ENCODE measurements at regions not wholly inside any gene's neighbourhood (a gene's known extent, or its start where the extent isn't known, plus 50 kb on each side); places are given as distances from the start of the nearest gene placed in this dataset.
"Not testable (repeated sequence)": the region's sequence is repeated elsewhere in the genome, so short reads cannot be mapped to it uniquely, and the experiment has no call there.

- peak; percentile 60 for DNase-seq (ENCODE audit: low spot score)
Measured at GRCh38 chr10:28991333-28992270, 297.3 kb upstream of the LYZL1 start.

- DNase-seq (ENCODE audit: low spot score): no peak
Measured at GRCh38 chr10:28993056-28993455, 295.8 kb upstream of the LYZL1 start.

DNA sequence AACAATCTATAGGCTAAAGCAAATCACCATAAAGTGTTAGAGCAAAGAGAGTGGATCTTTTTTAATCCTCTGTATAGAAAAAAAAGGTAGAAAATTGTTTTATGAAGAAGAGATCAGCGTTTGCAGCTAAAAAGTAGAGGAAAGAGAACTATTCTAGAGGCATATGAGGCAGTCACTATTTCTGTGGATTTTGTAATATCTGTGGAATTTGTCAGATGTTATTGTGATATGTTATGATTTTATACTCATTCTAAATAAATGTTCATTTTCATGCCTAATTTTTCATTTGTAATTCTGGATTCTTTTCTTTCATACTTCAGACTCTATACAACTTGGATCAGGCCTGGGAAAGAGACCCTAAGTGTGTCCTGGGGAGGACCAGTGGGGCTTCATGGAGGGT, 295.0 kb upstream of the LYZL1 start:
- DNase-seq (ENCODE audit: low spot score): peak; percentile 29

DNA sequence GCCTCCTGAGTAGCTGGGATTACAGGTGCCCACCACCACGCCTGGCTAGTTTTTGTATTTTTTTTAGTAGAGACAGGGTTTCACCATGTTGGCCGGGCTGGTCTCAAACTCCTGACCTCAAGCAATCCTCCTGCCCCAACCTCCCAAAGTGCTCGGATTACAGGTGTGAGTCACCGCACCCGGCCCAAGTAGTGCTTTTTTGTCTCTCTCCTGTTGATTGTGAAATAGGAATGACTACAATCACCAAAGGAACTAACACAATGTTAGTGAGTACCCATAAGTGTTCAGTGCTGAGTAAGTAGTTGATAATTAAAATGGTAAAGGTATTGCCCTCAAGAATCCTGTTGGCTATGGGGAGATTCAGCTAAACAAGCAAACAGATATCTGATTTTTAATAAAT, 294.1 kb upstream of the LYZL1 start:
- DNase-seq (ENCODE audit: low spot score): not testable (repeated sequence)

- no peak for DNase-seq (ENCODE audit: low spot score)
Measured at GRCh38 chr10:28995497-28995896, 293.4 kb upstream of the LYZL1 start.

DNA sequence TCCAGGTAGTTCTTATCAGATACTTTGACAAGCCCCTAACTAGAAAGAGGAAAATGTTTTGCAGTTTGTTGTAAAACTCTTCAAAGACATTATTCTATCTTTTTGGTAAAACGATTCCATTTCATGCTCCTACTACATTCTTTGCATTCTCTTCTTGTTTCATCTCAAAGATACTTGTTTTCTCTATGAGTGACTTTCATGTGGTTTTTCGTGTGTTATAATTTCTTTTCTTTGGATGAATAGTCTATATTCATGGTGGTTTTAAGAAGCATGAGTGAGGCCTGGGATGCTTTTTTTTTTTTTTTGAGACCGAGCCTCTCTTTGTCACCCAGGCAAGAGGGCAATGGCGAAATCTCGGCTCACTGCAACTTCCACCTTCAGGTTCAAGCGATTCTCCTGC, 292.5 kb upstream of the LYZL1 start:
- no peak for DNase-seq (ENCODE audit: low spot score)

DNA sequence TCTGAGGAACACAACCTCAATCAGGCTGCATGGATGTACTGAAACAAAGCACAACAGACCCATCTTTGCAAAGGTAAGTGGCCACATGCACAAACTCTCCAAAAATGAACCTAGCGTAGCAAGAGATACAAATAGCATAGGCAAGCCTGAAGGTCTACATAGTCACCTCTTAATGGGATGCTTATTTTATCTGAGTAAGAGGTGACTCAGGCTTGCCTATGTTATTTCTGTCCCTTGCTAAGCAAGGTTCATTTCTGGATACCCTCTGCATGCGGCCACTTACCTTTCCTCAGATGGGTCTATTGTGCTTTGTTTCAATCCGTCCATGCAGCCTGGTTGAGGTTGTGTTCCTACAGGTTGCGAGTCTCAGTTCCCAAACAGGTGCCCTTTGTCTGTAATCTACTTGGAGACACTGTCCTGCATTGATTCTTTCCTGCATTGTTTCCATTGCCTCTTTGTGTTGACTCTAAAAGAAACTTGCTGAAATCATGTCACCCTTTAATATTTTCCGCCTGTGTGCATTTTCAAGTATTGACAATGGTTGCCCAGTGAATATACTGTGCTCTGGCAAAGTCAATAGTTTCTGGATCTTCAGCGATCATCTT, 291.8 kb upstream of the LYZL1 start:
- DNase-seq (ENCODE audit: low spot score): no peak

GRCh38 chr10:28997734-28998133, 291.1 kb upstream of the LYZL1 start:
- DNase-seq (ENCODE audit: low spot score): no peak

GRCh38 chr10:29001801-29002200, 287.1 kb upstream of the LYZL1 start:
- DNase-seq (ENCODE audit: low spot score): no peak

- not testable (repeated sequence) for DNase-seq (ENCODE audit: low spot score)
Measured at GRCh38 chr10:29003014-29003413, 285.9 kb upstream of the LYZL1 start.

- DNase-seq (ENCODE audit: low spot score): no peak
Measured at GRCh38 chr10:29005988-29006387, 282.9 kb upstream of the LYZL1 start.

- DNase-seq (ENCODE audit: low spot score): no peak
Measured at GRCh38 chr10:29007370-29007747, 281.5 kb upstream of the LYZL1 start.

DNA sequence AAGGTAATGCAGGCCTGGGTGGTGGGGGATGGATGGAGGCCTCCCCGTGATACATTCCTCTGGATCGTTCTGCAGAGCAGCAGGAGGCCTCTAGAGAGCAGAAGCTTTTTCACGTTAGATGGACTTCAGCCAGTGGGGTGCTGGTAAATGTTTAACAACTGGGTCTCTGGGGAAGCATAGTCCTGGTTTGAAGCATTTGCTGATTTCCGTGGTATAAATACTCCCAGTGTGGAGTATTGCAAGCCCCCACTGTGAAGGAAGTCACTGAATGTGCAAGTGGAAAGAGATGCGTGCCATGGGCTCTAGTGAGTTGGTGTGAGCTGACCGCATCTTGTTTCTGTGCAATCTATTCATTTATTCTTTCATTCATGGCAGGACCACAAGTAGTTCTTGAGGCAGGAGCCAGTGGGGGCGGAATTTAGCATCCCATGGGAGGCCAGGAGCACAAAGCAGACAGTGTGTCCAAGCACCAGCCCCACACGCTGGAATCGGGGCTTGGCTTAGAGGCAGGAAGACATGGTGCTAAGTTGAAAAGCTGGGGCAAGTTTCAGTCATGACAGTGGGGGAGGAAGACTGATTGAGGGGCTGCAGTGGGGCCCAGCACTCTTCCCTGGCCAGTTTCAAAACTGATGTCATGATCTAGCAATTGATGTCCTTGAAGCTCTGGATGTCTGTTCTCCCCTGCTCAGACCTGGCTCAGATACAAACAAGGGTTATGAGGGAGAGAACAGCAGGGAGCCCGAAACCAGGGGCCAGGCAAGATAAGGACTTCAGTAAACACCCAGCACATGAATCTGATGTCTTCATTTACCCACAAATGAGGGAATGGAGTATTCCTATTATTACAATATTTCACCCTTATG, 280.9 kb upstream of the LYZL1 start:
- no peak for DNase-seq (ENCODE audit: low spot score)

GRCh38 chr10:29009464-29009863, 279.4 kb upstream of the LYZL1 start:
- DNase-seq (ENCODE audit: low spot score): no peak

DNA sequence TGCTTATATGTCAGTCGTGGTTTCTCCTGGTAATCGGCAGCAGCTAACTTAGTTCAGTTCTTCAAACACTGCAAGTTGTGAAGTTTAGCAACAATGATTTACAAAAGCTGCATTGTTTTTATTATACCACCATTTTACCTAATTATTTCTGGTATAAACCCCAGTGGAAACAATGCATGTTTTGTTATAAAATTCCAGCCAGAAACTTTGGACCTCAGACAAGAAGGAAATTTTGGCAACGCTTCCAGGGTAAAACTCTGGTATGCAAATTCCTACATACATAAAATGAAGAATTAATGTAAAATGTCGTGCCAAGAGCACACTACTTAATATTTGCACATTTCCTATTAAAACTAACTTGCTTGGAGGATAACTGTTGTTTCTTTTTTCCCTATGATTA, 277.4 kb upstream of the LYZL1 start:
- DNase-seq (ENCODE audit: low spot score): no peak

DNA sequence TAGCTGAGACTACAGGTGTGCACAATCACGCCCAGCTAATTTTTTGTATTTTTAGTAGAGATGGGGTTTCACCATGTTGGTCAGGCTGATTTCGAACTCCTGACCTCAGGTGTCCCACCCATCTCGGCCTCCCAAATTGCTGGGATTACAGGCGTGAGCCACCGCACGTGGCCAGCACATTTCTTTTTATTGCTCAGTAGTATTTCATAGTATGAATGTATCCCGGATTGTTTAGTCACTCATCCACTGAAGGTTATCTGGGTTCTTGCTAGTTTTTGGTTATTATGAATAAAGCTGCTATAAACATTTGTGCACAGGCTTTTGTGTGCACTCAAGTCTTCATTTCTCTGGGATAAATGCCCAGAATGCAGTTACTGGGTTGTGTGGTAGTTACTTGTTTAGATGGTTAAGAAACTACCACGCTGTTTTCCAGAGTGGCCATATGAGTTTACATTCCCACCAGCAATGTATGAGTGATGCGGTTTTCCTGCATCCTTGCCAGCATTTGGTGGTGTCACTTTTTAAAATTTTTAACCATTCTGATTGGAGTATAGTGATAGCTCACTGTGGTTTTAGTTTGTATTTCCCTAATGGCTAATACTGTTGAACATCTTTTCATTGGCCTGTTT, 275.8 kb upstream of the LYZL1 start:
- no peak for DNase-seq (ENCODE audit: low spot score)

GRCh38 chr10:29021591-29021990, 267.3 kb upstream of the LYZL1 start:
- DNase-seq (ENCODE audit: low spot score): no peak

- no peak for DNase-seq (ENCODE audit: low spot score)
Measured at GRCh38 chr10:29022513-29022912, 266.4 kb upstream of the LYZL1 start.

- no peak for DNase-seq (ENCODE audit: low spot score)
Measured at GRCh38 chr10:29023678-29024077, 265.2 kb upstream of the LYZL1 start.

DNA sequence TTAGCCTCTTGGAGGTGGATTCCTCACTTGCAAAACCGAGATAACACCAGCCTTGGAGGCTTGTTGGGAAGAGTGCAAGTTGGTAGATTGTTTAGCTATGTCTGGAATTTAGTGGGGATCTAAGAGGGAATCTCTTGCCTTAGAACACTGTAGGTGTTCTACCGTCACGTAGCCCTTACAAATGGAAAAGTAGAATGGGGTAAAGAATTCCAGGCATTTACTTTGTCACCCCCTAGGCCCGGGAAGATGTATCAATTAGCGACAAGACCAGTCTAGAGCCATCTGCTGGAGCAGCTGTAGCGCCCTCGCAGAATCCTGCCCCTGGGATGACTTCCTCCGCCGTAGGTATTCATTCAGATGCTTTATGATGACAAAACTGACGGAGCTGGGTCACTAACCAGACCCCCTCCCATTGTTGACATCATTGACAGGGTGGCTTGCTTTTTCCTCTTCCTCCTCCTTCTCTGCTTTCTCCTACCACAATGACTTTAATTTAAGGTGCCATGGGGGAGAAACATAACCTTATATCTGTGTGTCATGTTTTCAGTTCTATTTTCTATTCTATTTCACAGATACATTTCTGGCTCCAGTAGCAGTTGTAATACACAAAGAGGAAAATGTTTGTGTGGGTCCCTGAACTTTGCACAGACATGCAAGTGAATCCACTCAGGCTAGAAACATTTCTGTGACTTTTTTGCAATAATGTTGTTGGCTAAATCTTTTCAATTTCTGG, 262.6 kb upstream of the LYZL1 start:
- no peak for DNase-seq (ENCODE audit: low spot score)

- no peak for DNase-seq (ENCODE audit: low spot score)
Measured at GRCh38 chr10:29026802-29027580, 261.9 kb upstream of the LYZL1 start.
